WERI-Rb-1 (cell line): ENCODE measurements at regions not wholly inside any gene's neighbourhood (a gene's known extent, or its start where the extent isn't known, plus 50 kb on each side); places are given as distances from the start of the nearest gene placed in this dataset.

Experiments used
- DNase-seq: peaks from one replicate; pipeline ENCODE4 v3.0.0-alpha.2; 2020
- H3K27ac ChIP-seq: fragments of 250-450 bp; sonication (Bioruptor Pico); 2 replicates; pipeline ENCODE4 v1.5.1; 2020; ENCODE audit warnings: mild to moderate bottlenecking, moderate library complexity
- H3K27me3 ChIP-seq: fragments of 250-450 bp; sonication (Bioruptor Pico); 2 replicates; pipeline ENCODE4 v1.5.1; 2021; ENCODE audit warnings: mild to moderate bottlenecking, low read depth, moderate library complexity; ENCODE audit not compliant: insufficient read depth, severe bottlenecking
- H3K36me3 ChIP-seq: fragments of 250-450 bp; sonication (Bioruptor Pico); 2 replicates; pipeline ENCODE4 v1.5.1; 2020; ENCODE audit warnings: mild to moderate bottlenecking, moderate library complexity
- H3K4me3 ChIP-seq: 2 replicates; pipeline ENCODE4 v1.5.1; 2011; ENCODE audit warnings: low read depth, mild to moderate bottlenecking, control low read depth, low read length
- H3K9me3 ChIP-seq: fragments of 250-450 bp; sonication (Bioruptor Pico); 2 replicates; pipeline ENCODE4 v1.5.1; 2021; ENCODE audit warnings: mild to moderate bottlenecking, moderate library complexity; ENCODE audit not compliant: severe bottlenecking
- CTCF ChIP-seq: IDR thresholded peaks from 2 replicates; pipeline ENCODE4 v1.5.1; 2011; ENCODE audit warnings: low read depth, mild to moderate bottlenecking, control low read depth, inconsistent platforms, low read length

GRCh38 chr15:67944010-67944641 lies 104.3 kb upstream of the RNU6-1 start:
- peaks cover 3% of the 10 kb centered on the region for H3K9me3 ChIP-seq
- H3K36me3 ChIP-seq: no peaks in the 10 kb centered on the region
- H3K4me3 ChIP-seq: no peak overlapping the region
- no peaks in the 10 kb centered on the region for H3K27me3 ChIP-seq
- no peak for DNase-seq
- TF ChIP-seq CTCF: no peak
- no peak overlapping the region for H3K27ac ChIP-seq

- no peak for DNase-seq
- Histone ChIP-seq H3K27ac (no peak overlapping the region), H3K36me3 (no peaks in the 10 kb centered on the region), H3K9me3 (peaks cover 3% of the 10 kb centered on the region), H3K27me3 (no peaks in the 10 kb centered on the region), H3K4me3 (no peak overlapping the region)
- TF ChIP-seq CTCF: no peak
Observed at GRCh38 chr15:67945131-67945530, 105.3 kb upstream of the RNU6-1 start.

- Histone ChIP-seq H3K36me3 (no peaks in the 10 kb centered on the region), H3K27ac (no peak overlapping the region), H3K27me3 (no peaks in the 10 kb centered on the region), H3K9me3 (peaks cover 3% of the 10 kb centered on the region), H3K4me3 (no peak overlapping the region)
- DNase-seq: no peak
- TF ChIP-seq CTCF: no peak
Observed at GRCh38 chr15:67945951-67946700, 106.3 kb upstream of the RNU6-1 start.

GRCh38 chr15:67946701-67947100 lies 106.9 kb upstream of the RNU6-1 start:
- H3K4me3 ChIP-seq: no peak overlapping the region
- no peak overlapping the region for H3K27ac ChIP-seq

GRCh38 chr15:67947254-67948039 lies 106.7 kb upstream of the PIAS1 start:
- H3K4me3 ChIP-seq: no peak overlapping the region
- H3K27ac ChIP-seq: no peak overlapping the region
- DNase-seq: no peak
- H3K36me3 ChIP-seq: no peaks in the 10 kb centered on the region
- H3K27me3 ChIP-seq: no peaks in the 10 kb centered on the region
- no peak for TF ChIP-seq CTCF
- H3K9me3 ChIP-seq: peaks cover 3% of the 10 kb centered on the region

More at GRCh38 chr15:67946701-67947100, 106.9 kb upstream of the RNU6-1 start:
- H3K27me3 ChIP-seq: no peaks in the 10 kb centered on the region
- peaks cover 3% of the 10 kb centered on the region for H3K9me3 ChIP-seq
- TF ChIP-seq CTCF: no peak
- no peak for DNase-seq
- H3K36me3 ChIP-seq: no peaks in the 10 kb centered on the region
